H1 (cell line): ENCODE measurements at regions not wholly inside any gene's neighbourhood (a gene's known extent, or its start where the extent isn't known, plus 50 kb on each side); places are given as distances from the start of the nearest gene placed in this dataset.

Experiments used
- CTBP2 ChIP-seq: IDR thresholded peaks from 2 replicates; pipeline ENCODE4 v1.7.0; 2011; ENCODE audit warnings: borderline replicate concordance, mild to moderate bottlenecking, moderate library complexity, mixed read lengths, low read length; ENCODE audit not compliant: insufficient read depth, insufficient read length
- EZH2 ChIP-seq: fragments of 200-600 bp; sonication (generic); IDR thresholded peaks from 2 replicates; pipeline ENCODE4 v1.7.1; 2012; ENCODE audit warnings: low read depth, mild to moderate bottlenecking, moderate library complexity, low read length, inconsistent platforms; ENCODE audit not compliant: severe bottlenecking
- SP2 ChIP-seq: IDR thresholded peaks from 2 replicates; pipeline ENCODE4 v1.6.1; 2012; ENCODE audit warnings: mild to moderate bottlenecking, low read length, inconsistent platforms
- YY1 ChIP-seq: IDR thresholded peaks from 2 replicates; pipeline ENCODE4 v1.6.1; 2011; ENCODE audit warnings: low read depth, mild to moderate bottlenecking, low read length
- TF ChIP-seq, protein P1 (sequence below): IDR thresholded peaks from 2 replicates; pipeline ENCODE4 v1.6.1; 2012; ENCODE audit warnings: inconsistent platforms

DNA sequence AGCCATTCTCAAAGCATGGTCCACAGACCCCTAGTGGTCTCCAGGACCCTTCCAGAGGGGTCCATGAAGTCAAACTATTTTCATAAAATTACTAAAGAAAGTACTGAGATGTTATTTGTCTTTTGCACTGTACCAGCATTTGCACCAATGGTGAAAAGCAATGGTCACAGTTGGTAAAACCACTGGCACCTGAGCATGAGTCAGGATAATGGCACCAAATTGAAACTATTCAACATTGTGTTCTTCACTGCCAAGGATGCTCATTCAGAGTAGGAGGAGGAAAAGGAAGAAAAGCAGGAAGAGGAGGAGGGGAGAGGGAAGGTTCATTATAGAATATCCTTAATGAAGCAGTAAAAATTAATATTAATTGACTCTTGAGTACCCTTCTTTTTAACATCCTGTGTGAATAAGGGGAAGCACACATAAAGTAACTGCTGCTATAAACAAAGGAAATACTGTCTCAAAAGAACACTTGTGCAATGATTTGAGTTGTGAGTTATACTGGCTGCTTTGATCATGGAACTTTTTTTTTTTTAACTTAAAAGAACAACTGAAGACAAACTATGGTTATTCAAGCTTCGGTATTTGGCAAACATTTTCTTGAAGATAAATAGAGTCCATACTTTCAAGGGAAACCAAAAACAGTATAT lies 60.2 kb downstream of the MPP7 start (continued):
- TF ChIP-seq CTBP2 (no peak), YY1 (no peak), SP2 (no peak), EZH2 (no peak)
- TF ChIP-seq, protein P1, sequence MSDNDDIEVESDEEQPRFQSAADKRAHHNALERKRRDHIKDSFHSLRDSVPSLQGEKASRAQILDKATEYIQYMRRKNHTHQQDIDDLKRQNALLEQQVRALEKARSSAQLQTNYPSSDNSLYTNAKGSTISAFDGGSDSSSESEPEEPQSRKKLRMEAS = no peak
- TF ChIP-seq, all 59 proteins: peak for 0
